CD4-positive, CD25-positive, alpha-beta regulatory T cell (primary cell): ENCODE measurements at regions not wholly inside any gene's neighbourhood (a gene's known extent, or its start where the extent isn't known, plus 50 kb on each side); places are given as distances from the start of the nearest gene placed in this dataset.

Experiments
- ATAC-seq, 2 donors: fragments of 150-1000 bp; cut with Tn5 transposase; one replicate each; pipeline ENCODE4 v1.10.0; 2021; ENCODE audit warnings: low read depth in 2 of 2, moderate number of reproducible peaks in 2 of 2, moderate library complexity in 1 of 2
- DNase-seq, 3 donors: peaks; one replicate each; pipeline versions ENCODE4 v3.0.0 to v3.0.0-alpha.2; 2012 to 2022; ENCODE audit warnings: mixed read lengths in 1 of 3
- H3K27ac ChIP-seq: one replicate; pipeline ENCODE4 v1.7.0; 2013; ENCODE audit warnings: mild to moderate bottlenecking, low read length; ENCODE audit not compliant: insufficient read depth, poor library complexity, severe bottlenecking
- H3K27me3 ChIP-seq: one replicate; pipeline ENCODE4 v1.7.0; 2013; ENCODE audit warnings: low read length; ENCODE audit not compliant: control insufficient read depth, insufficient read depth
- H3K36me3 ChIP-seq: one replicate; pipeline ENCODE4 v1.7.0; 2013; ENCODE audit warnings: mild to moderate bottlenecking, low read length, moderate library complexity; ENCODE audit not compliant: control insufficient read depth, insufficient read depth
- H3K4me1 ChIP-seq: 2 replicates; pipeline ENCODE4 v1.7.0; 2013; ENCODE audit warnings: mild to moderate bottlenecking, low read length; ENCODE audit not compliant: insufficient read depth, control insufficient read depth, poor library complexity, severe bottlenecking
- H3K4me3 ChIP-seq: one replicate; pipeline ENCODE4 v1.7.0; 2013; ENCODE audit warnings: low read depth, mild to moderate bottlenecking, low read length, moderate library complexity
- H3K9me3 ChIP-seq, 2 experiments: 1 replicate in 1 of 2; 2 replicates in 1 of 2; pipeline ENCODE4 v1.7.0; 2013; ENCODE audit warnings: low read length in 2 of 2, mild to moderate bottlenecking in 1 of 2, moderate library complexity in 1 of 2; ENCODE audit not compliant: control insufficient read depth in 2 of 2
- H3K27ac Mint-ChIP-seq, 3 donors: one replicate each; pipeline ENCODE4 v1.8.0; 2020 to 2022; ENCODE audit warnings: mild to moderate bottlenecking in 3 of 3, mixed read lengths in 3 of 3, moderate library complexity in 2 of 3
- H3K27me3 Mint-ChIP-seq: one replicate; pipeline ENCODE4 v1.8.0; 2022; ENCODE audit warnings: mild to moderate bottlenecking, mixed read lengths
- H3K36me3 Mint-ChIP-seq: one replicate; pipeline ENCODE4 v1.8.0; 2020; ENCODE audit warnings: mixed read lengths
- H3K4me1 Mint-ChIP-seq, 4 donors: one replicate each; pipeline ENCODE4 v1.8.0; 2020 to 2022; ENCODE audit warnings: mixed read lengths in 4 of 4, mild to moderate bottlenecking in 1 of 4
- H3K4me3 Mint-ChIP-seq, 4 donors: one replicate each; pipeline ENCODE4 v1.8.0; 2020 to 2022; ENCODE audit warnings: mild to moderate bottlenecking in 4 of 4, mixed read lengths in 4 of 4, moderate library complexity in 3 of 4
- H3K9me3 Mint-ChIP-seq, 7 donors: one replicate each; pipeline ENCODE4 v1.8.0; 2020 to 2022; ENCODE audit warnings: mixed read lengths in 7 of 7, mild to moderate bottlenecking in 3 of 7, moderate library complexity in 2 of 7

DNA sequence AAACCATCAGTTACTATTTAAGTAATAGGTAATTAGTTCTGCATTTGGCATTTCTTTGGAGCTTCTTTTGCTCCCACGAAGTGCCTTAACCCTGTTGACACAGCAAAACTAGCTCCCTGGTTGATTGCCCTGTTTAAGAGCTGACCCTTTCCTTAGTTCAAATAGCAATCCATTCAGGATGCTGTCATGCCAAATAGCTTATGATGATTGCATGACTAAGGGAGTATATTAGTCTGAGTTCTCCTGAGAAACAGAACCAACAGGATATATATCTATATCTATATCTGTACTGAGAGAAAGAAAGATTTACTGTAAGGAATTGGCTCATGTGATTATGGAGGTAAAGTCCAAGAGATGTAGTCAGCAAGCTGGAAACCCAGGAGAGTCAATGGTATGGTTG lies 50.3 kb upstream of the SPRED1 start:
- H3K27me3 Mint-ChIP-seq, result peaks cover 44% of the 10 kb centered on the region
- no peak for ATAC-seq
- no peak overlapping the region for H3K27ac Mint-ChIP-seq

More for the DNA sequence above, 50.3 kb upstream of the SPRED1 start:
- DNase-seq, result no peak
- no peak overlapping the region for H3K27ac ChIP-seq
- no peaks in the 10 kb centered on the region for H3K36me3 ChIP-seq
- H3K9me3 Mint-ChIP-seq, result peaks cover 0 to 2% (median 0%) of the 10 kb centered on the region in 7 donors
- H3K27me3 ChIP-seq, result peaks cover 4% of the 10 kb centered on the region
- no peaks in the 10 kb centered on the region for H3K4me1 Mint-ChIP-seq
- H3K9me3 ChIP-seq, result no peaks in the 10 kb centered on the region
- no peak overlapping the region for H3K4me3 ChIP-seq
- no peaks in the 10 kb centered on the region for H3K36me3 Mint-ChIP-seq
- no peaks in the 10 kb centered on the region for H3K4me1 ChIP-seq
- H3K4me3 Mint-ChIP-seq, result no peak overlapping the region
